ENCODE measurements at regions not wholly inside any gene's neighbourhood (a gene's known extent, or its start where the extent isn't known, plus 50 kb on each side); places are given as distances from the start of the nearest gene placed in this dataset.

DNA sequence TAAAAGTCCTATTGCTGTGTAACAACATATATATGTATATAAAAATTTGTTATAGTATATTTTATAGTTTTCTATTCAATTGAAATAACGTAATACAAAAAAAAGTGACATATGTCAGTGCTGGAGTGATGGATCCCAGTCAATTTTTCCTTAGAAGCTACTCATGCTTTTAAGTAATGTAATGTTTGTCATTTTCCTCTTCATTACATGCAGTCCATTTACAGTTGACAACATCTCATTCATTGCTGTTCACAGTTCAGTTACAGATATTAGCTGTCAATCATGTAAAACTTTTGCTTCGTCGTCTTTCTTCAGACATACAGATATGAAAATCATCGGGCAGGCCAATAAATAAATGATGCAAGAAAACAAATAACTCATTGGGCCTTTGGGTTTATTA lies 525.1 kb upstream of the PRR20A start:
- FAIRE-seq (no peak), DNase-seq (ENCODE audit: low read depth in 1 of 2, low spot score in 2 of 2) (no peak)
- Histone ChIP-seq H3K23ac (ENCODE audit: insufficient read length) (no peak overlapping the region), H3K14ac (ENCODE audit: insufficient read length) (no peak overlapping the region), H3K79me2 (ENCODE audit: control insufficient read depth in 1 of 2, insufficient read depth in 2 of 2, low read length in 2 of 2) (no peaks in the 10 kb centered on the region), H3K23me2 (ENCODE audit: low read depth, low read length) (peaks cover 2% of the 10 kb centered on the region; the same call in 1 of the 2 replicates), H2AK5ac (ENCODE audit: low read depth, low read length) (no peak overlapping the region), H2BK15ac (ENCODE audit: low read length) (no peak overlapping the region), H3K56ac (replicated peaks; ENCODE audit: insufficient read length, low read depth, low read length) (no peak overlapping the region), H2BK120ac (replicated peaks; ENCODE audit: low read depth, low read length) (no peak overlapping the region), H3K4me1 (replicated peaks in 1 of 4; ENCODE audit: control insufficient read depth in 3 of 4, insufficient read depth in 4 of 4, low read length in 3 of 4) (no peaks in the 10 kb centered on the region), H3K18ac (ENCODE audit: extremely low read depth, low read length) (no peak overlapping the region), H3K27ac (ENCODE audit: low read depth, low read length) (no peak overlapping the region), H2BK12ac (ENCODE audit: low read depth, low read length) (no peak overlapping the region), H3K4me3 (ENCODE audit: extremely low read depth in 1 of 4, insufficient read depth in 2 of 4, low read depth in 3 of 4, low read length in 4 of 4) (no peak overlapping the region), H3K36me3 (ENCODE audit: control insufficient read depth in 2 of 4, insufficient read depth in 4 of 4, low read length in 3 of 4) (no peaks in the 10 kb centered on the region), H4K5ac (ENCODE audit: insufficient read length, low read depth, low read length) (no peak overlapping the region), H4K20me1 (replicated peaks in 1 of 2; ENCODE audit: control insufficient read depth in 1 of 2, insufficient read depth in 2 of 2, low read length in 2 of 2) (no peaks in the 10 kb centered on the region), H2BK5ac (ENCODE audit: low read depth, low read length) (no peak overlapping the region), H3K4me2 (ENCODE audit: insufficient read depth in 1 of 2, low read depth in 2 of 2, low read length in 2 of 2) (no peak overlapping the region), H3K4ac (replicated peaks; ENCODE audit: insufficient read length, low read depth, low read length) (no peak overlapping the region), H4K8ac (ENCODE audit: extremely low read depth, insufficient read depth, low read length) (no peak overlapping the region), H2AFZ (ENCODE audit: low read length) (no peak overlapping the region), H2BK20ac (ENCODE audit: low read length) (no peak overlapping the region), H3K9me3 (ENCODE audit: insufficient read depth in 2 of 2, low read depth in 1 of 2, low read length in 1 of 2) (no peaks in the 10 kb centered on the region), H4K91ac (replicated peaks; ENCODE audit: insufficient read length, low read length) (no peak overlapping the region), H3K79me1 (ENCODE audit: low read depth, low read length) (no peaks in the 10 kb centered on the region), H3K27me3 (replicated peaks in 1 of 4; ENCODE audit: control insufficient read depth in 3 of 4, extremely low read depth in 1 of 4, insufficient read depth in 3 of 4, low read length in 3 of 4) (no peaks in the 10 kb centered on the region), H3K9ac (replicated peaks in 1 of 4; ENCODE audit: extremely low read depth in 1 of 4, low read depth in 3 of 4, low read length in 3 of 4) (no peak overlapping the region)
- TF ChIP-seq PHF8 (conservative IDR thresholded peaks at IDR 0.05; ENCODE audit: low read depth, low read length) (no peak), NANOG (IDR thresholded peaks at IDR 0.05; ENCODE audit: insufficient read depth, low read depth, low read length, poor library complexity, severe bottlenecking) (no peak), JUN (IDR thresholded peaks at IDR 0.05; ENCODE audit: low read depth, low read length) (no peak), FOSL1 (IDR thresholded peaks at IDR 0.05; ENCODE audit: insufficient read depth, low read depth, low read length) (no peak), RNF2 (IDR thresholded peaks at IDR 0.05; ENCODE audit: borderline replicate concordance, low read depth, low read length, missing control alignments, poor library complexity, severe bottlenecking) (no peak), SP2 (IDR thresholded peaks at IDR 0.05; ENCODE audit: low read length) (no peak)
- WGBS, 2 experiments (ENCODE audit: extremely low coverage in 1 of 2, insufficient coverage in 1 of 2, insufficient read length in 1 of 2, insufficient replicate concordance in 2 of 2, low coverage in 1 of 2, low lambda C conversion rate in 2 of 2, missing lambda C conversion rate in 1 of 2), result 94% methylated on average over 4 of the region's 4 CpGs; no CpG with 5 or more reads in 1 of the 2 experiments
- ChIA-PET CTCF (ENCODE audit: partially characterized antibody) (no interaction called here), POLR2A (ENCODE audit: partially characterized antibody) (no interaction called here)

All from H1 (cell line).